Uterus (tissue), 2 donors: ENCODE measurements at regions not wholly inside any gene's neighbourhood (a gene's known extent, or its start where the extent isn't known, plus 50 kb on each side); places are given as distances from the start of the nearest gene placed in this dataset.

ENCODE experiments used
- CTCF ChIP-seq, 4 experiments: fragments of 200-600 bp in 2 of 4; fragments of 450-650 bp in 2 of 4; sonication (generic) in 2 of 4; IDR thresholded peaks; one replicate each; pipeline ENCODE4 v1.5.1; 2016 to 2019; ENCODE audit warnings: antibody characterized with exemption in 4 of 4, mild to moderate bottlenecking in 2 of 4, moderate library complexity in 1 of 4
- POLR2A ChIP-seq, 2 donors: fragments of 450-650 bp; IDR thresholded peaks; one replicate each; pipeline ENCODE4 v1.6.1; 2016; ENCODE audit warnings: antibody characterized with exemption in 2 of 2, mild to moderate bottlenecking in 1 of 2, moderate library complexity in 1 of 2

- TF ChIP-seq POLR2A (IDR thresholded peaks at IDR 0.05), result no peak
- no peak for TF ChIP-seq CTCF (IDR thresholded peaks at IDR 0.05)
Observed at GRCh38 chr14:94893411-94894160, 123.7 kb upstream of the GSC start.
